ENCODE measurements at regions not wholly inside any gene's neighbourhood (a gene's known extent, or its start where the extent isn't known, plus 50 kb on each side); places are given as distances from the start of the nearest gene placed in this dataset.
A peak's percentile ranks its signal among the peaks of the same experiment; 100 is the strongest.

GRCh38 chr5:57010786-57011185, 58.9 kb upstream of the MIER3 start:
- Mint-ChIP-seq H3K4me3 (no peak overlapping the region), H3K4me1 (peaks cover 16% of the 10 kb centered on the region), H3K9me3 (peaks cover 8% of the 10 kb centered on the region), H3K27me3 (ENCODE audit: low read depth) (no peaks in the 10 kb centered on the region), H3K27ac (no peak overlapping the region), H3K36me3 (no peaks in the 10 kb centered on the region)
- DNase-seq (ENCODE audit: low spot score): no peak
- CTCF ChIA-PET: no interaction called here
- POLR2A ChIA-PET: no interaction called here
- TF ChIP-seq CBFB (CRISPR knock-in tag; IDR thresholded peaks at IDR 0.05; ENCODE audit: low read depth): no peak
- peak; percentile 84 for TF ChIP-seq ZNF121 (CRISPR knock-in tag; IDR thresholded peaks at IDR 0.05)
- ATAC-seq: no peak

GRCh38 chr5:57012511-57012910, 60.6 kb upstream of the MIER3 start:
- Mint-ChIP-seq H3K27me3 (ENCODE audit: low read depth) (no peaks in the 10 kb centered on the region), H3K27ac (no peak overlapping the region), H3K4me1 (peaks cover 16% of the 10 kb centered on the region), H3K4me3 (no peak overlapping the region), H3K36me3 (no peaks in the 10 kb centered on the region), H3K9me3 (peaks cover 8% of the 10 kb centered on the region)
- DNase-seq (ENCODE audit: low spot score): no peak
- CTCF ChIA-PET: interaction anchor here (0.7 to 0.8 kb wide), 2 partner anchors 25 to 638 kb away, joined by 3 read pairs; no protein-coding TSS in a partner anchor
- POLR2A ChIA-PET: no interaction called here
- TF ChIP-seq RORB (CRISPR knock-in tag; IDR thresholded peaks at IDR 0.05) (no peak), ZNF425 (CRISPR knock-in tag; conservative IDR thresholded peaks at IDR 0.05) (no peak), ZNF121 (CRISPR knock-in tag; IDR thresholded peaks at IDR 0.05) (no peak), ZNF281 (CRISPR knock-in tag; IDR thresholded peaks at IDR 0.05) (no peak), NR1H2 (CRISPR knock-in tag; IDR thresholded peaks at IDR 0.05) (no peak), TEAD1 (CRISPR knock-in tag; IDR thresholded peaks at IDR 0.05) (no peak), SMAD3 (CRISPR knock-in tag; IDR thresholded peaks at IDR 0.05; ENCODE audit: borderline replicate concordance) (no peak), ZNF138 (CRISPR knock-in tag; conservative IDR thresholded peaks at IDR 0.05) (no peak), MLX (CRISPR knock-in tag; IDR thresholded peaks at IDR 0.05) (no peak), CBFB (CRISPR knock-in tag; IDR thresholded peaks at IDR 0.05; ENCODE audit: low read depth) (no peak), FOXK1 (CRISPR knock-in tag; IDR thresholded peaks at IDR 0.05) (no peak), CREB1 (CRISPR knock-in tag; IDR thresholded peaks at IDR 0.05) (no peak), HMGXB4 (CRISPR knock-in tag; IDR thresholded peaks at IDR 0.05) (no peak), E2F4 (CRISPR knock-in tag; IDR thresholded peaks at IDR 0.05; ENCODE audit: borderline replicate concordance, low read depth) (no peak), ATF6 (CRISPR knock-in tag; IDR thresholded peaks at IDR 0.05) (no peak), FOXP1 (CRISPR knock-in tag; IDR thresholded peaks at IDR 0.05; ENCODE audit: borderline replicate concordance) (no peak), ATF3 (CRISPR knock-in tag; conservative IDR thresholded peaks at IDR 0.05) (no peak), ARID4B (CRISPR knock-in tag; IDR thresholded peaks at IDR 0.05; ENCODE audit: borderline replicate concordance) (no peak), GABPB1 (CRISPR knock-in tag; IDR thresholded peaks at IDR 0.05) (no peak), JAZF1 (CRISPR knock-in tag; IDR thresholded peaks at IDR 0.05) (no peak)
- no peak for ATAC-seq

All from WTC11 (cell line).